Left lung (tissue), 4 donors: ENCODE measurements at regions not wholly inside any gene's neighbourhood (a gene's known extent, or its start where the extent isn't known, plus 50 kb on each side); places are given as distances from the start of the nearest gene placed in this dataset.
"Not testable (repeated sequence)": the region's sequence is repeated elsewhere in the genome, so short reads cannot be mapped to it uniquely, and the experiment has no call there.

Source experiments
- ATAC-seq: fragments of 200-7000 bp; cut with Tn5 transposase; one replicate; pipeline ENCODE4 v1.9.1; 2020; ENCODE audit warnings: moderate library complexity
- DNase-seq, 4 donors: peaks; one replicate each; pipeline ENCODE4 v3.0.0-alpha.2; 2013 to 2020
- H3K27ac ChIP-seq, 2 donors: fragments of 200-600 bp; sonication (generic) in 1 of 2; one replicate each; pipeline versions ENCODE4 v1.5.0 to v1.8.0; 2020 to 2021
- H3K27me3 ChIP-seq, 2 donors: fragments of 200-600 bp; sonication (generic) in 1 of 2; one replicate each; pipeline versions ENCODE4 v1.5.0 to v1.8.0; 2020 to 2021
- H3K36me3 ChIP-seq, 2 donors: fragments of 200-600 bp; sonication (generic) in 1 of 2; one replicate each; pipeline versions ENCODE4 v1.5.0 to v1.8.0; 2020 to 2021
- H3K4me1 ChIP-seq, 2 donors: fragments of 200-600 bp; one replicate each; pipeline ENCODE4 v1.8.0; 2021
- H3K4me3 ChIP-seq, 2 donors: fragments of 200-600 bp; sonication (generic) in 1 of 2; one replicate each; pipeline versions ENCODE4 v1.5.0 to v1.8.0; 2020 to 2021; ENCODE audit warnings: mild to moderate bottlenecking in 1 of 2
- H3K9me3 ChIP-seq, 2 donors: fragments of 200-600 bp; sonication (generic) in 1 of 2; one replicate each; pipeline versions ENCODE4 v1.5.0 to v1.8.0; 2020 to 2021
- intact Hi-C, 2 donors: fragments of 100-400 bp; cut with DNase I; formaldehyde crosslinking; loops; one replicate each; pipeline versions ENCODE4 v1.11.2 to v1.14.2; 2022
- TF ChIP-seq, protein P1 (sequence below), 2 donors: fragments of 200-600 bp; sonication (generic) in 1 of 2; IDR thresholded peaks; one replicate each; pipeline versions ENCODE4 v1.5.0 to v1.8.0; 2021; ENCODE audit warnings: antibody characterized with exemption in 2 of 2
- donor health status: DM: no; HTN: yes; CAD: no.
- donor health status: DM: no; HTN: no; CAD: no.

- TF ChIP-seq, protein P1, sequence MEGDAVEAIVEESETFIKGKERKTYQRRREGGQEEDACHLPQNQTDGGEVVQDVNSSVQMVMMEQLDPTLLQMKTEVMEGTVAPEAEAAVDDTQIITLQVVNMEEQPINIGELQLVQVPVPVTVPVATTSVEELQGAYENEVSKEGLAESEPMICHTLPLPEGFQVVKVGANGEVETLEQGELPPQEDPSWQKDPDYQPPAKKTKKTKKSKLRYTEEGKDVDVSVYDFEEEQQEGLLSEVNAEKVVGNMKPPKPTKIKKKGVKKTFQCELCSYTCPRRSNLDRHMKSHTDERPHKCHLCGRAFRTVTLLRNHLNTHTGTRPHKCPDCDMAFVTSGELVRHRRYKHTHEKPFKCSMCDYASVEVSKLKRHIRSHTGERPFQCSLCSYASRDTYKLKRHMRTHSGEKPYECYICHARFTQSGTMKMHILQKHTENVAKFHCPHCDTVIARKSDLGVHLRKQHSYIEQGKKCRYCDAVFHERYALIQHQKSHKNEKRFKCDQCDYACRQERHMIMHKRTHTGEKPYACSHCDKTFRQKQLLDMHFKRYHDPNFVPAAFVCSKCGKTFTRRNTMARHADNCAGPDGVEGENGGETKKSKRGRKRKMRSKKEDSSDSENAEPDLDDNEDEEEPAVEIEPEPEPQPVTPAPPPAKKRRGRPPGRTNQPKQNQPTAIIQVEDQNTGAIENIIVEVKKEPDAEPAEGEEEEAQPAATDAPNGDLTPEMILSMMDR (IDR thresholded peaks at IDR 0.05): no peak
Observed at GRCh38 chrX:3541336-3541735, 172.1 kb downstream of the PRKX start.

GRCh38 chrX:3540105-3540504 is 173.3 kb downstream of the PRKX start:
- Histone ChIP-seq H3K27me3 (no peaks in the 10 kb centered on the region), H3K4me1 (no peaks in the 10 kb centered on the region), H3K4me3 (no peak overlapping the region), H3K27ac (no peak overlapping the region), H3K9me3 (no peaks in the 10 kb centered on the region), H3K36me3 (no peaks in the 10 kb centered on the region)
- ATAC-seq (no peak), DNase-seq (no peak)
- TF ChIP-seq, protein P1 (IDR thresholded peaks at IDR 0.05): no peak
- intact Hi-C loops: no loop called here

More at GRCh38 chrX:3541336-3541735, 172.1 kb downstream of the PRKX start:
- H3K9me3 ChIP-seq: no peaks in the 10 kb centered on the region
- no peak overlapping the region for H3K27ac ChIP-seq
- H3K27me3 ChIP-seq: no peaks in the 10 kb centered on the region
- no peaks in the 10 kb centered on the region for H3K4me1 ChIP-seq
- no peak for ATAC-seq
- no peaks in the 10 kb centered on the region for H3K36me3 ChIP-seq
- intact Hi-C loops: no loop called here
- H3K4me3 ChIP-seq: no peak overlapping the region
- no peak for DNase-seq

GRCh38 chrX:3532581-3533085 is 180.8 kb downstream of the PRKX start:
- TF ChIP-seq, protein P1 (IDR thresholded peaks at IDR 0.05): no peak

GRCh38 chrX:3531435-3531834 is 182.0 kb downstream of the PRKX start:
- H3K4me1 ChIP-seq, ATAC-seq, H3K27me3 ChIP-seq, H3K4me3 ChIP-seq, H3K36me3 ChIP-seq, H3K9me3 ChIP-seq, H3K27ac ChIP-seq, DNase-seq, intact Hi-C loops: not testable (repeated sequence)

More at GRCh38 chrX:3532581-3533085, 180.8 kb downstream of the PRKX start:
- H3K36me3 ChIP-seq: no peaks in the 10 kb centered on the region
- DNase-seq (no peak), ATAC-seq (no peak)
- intact Hi-C loops: no loop called here
- H3K27ac ChIP-seq: no peak overlapping the region
- H3K9me3 ChIP-seq: peaks cover 0 to 2% of the 10 kb centered on the region in 2 donors
- H3K4me3 ChIP-seq: no peak overlapping the region
- no peaks in the 10 kb centered on the region for H3K4me1 ChIP-seq
- peaks cover 0 to 5% of the 10 kb centered on the region in 2 donors for H3K27me3 ChIP-seq

DNA sequence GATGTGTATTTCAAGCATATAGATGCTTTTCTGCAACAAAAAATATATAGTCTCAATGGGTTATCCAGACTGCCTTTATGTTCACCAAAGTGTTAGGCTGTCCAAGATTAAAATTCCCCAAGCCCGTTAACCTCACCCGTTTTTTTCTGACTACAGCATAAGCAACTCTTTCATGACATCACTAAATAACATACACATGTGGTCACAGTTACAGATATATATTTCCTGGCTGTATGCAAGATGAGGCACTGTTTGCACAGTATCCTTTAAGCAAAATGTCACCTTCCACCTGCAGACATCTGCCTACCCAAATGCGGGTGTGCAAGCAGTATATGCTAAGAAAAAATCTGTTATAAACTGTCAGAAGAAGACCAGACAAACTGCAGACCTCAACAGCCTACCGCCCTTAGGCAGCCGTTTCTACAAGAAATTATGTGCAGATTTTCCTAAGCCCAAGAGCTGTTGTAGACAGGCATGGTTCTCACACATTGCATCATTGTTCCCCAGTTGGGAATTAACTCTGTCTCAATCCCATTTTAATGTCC is 183.1 kb upstream of the MXRA5 start:
- Histone ChIP-seq H3K9me3 (no peaks in the 10 kb centered on the region), H3K4me1 (no peaks in the 10 kb centered on the region), H3K4me3 (no peak overlapping the region), H3K27me3 (peaks cover 5 to 9% of the 10 kb centered on the region in 2 donors), H3K36me3 (no peaks in the 10 kb centered on the region), H3K27ac (no peak overlapping the region)
- ATAC-seq: no peak
- TF ChIP-seq, protein P1 (IDR thresholded peaks at IDR 0.05): no peak
- DNase-seq: no peak
- intact Hi-C loops: no loop called here

DNA sequence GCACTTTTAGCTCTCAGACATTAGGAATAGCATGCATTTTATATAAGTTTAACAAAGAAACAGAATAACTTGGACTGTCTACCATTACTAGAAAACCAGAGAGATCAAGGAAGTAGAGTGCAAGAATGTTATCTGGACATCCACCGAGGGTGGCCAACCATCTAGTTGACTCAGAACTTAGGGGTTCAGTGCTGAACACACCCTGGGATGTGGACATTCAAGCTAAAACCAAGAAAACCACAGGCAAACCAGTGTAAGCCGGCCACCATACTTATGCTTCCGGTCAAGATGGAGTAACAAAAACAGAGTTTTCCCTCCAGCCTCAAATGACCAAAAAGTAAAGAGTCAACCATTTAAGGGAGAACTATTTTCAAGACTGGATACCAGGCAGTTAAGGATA is 181.4 kb upstream of the MXRA5 start:
- TF ChIP-seq, protein P1 (IDR thresholded peaks at IDR 0.05): no peak
- H3K4me1 ChIP-seq: no peaks in the 10 kb centered on the region
- ATAC-seq (no peak), DNase-seq (no peak)
- intact Hi-C loops: no loop called here
- no peaks in the 10 kb centered on the region for H3K36me3 ChIP-seq
- H3K27me3 ChIP-seq: peaks cover 5 to 9% of the 10 kb centered on the region in 2 donors
- no peak overlapping the region for H3K4me3 ChIP-seq
- no peak overlapping the region for H3K27ac ChIP-seq
- H3K9me3 ChIP-seq: no peaks in the 10 kb centered on the region
